Calu3 (cell line): ENCODE measurements at regions not wholly inside any gene's neighbourhood (a gene's known extent, or its start where the extent isn't known, plus 50 kb on each side); places are given as distances from the start of the nearest gene placed in this dataset.

Source experiments
- BruUV-seq: library from RNA; stranded (reverse); fragments of 400-500 nt; replicated peaks from 2 replicates; lab custom pipeline; 2021; lab: Mats Ljungman, UMichigan
- CTCF ChIA-PET: fragments of 300-600 bp; sonication (Branson Sonifier 250); formaldehyde crosslinking; loops from one replicate; lab custom pipeline; 2022; ENCODE audit warnings: antibody characterized with exemption; lab: Charles Lee
- DNase-seq: peaks from one replicate; pipeline ENCODE4 v3.0.0; 2022
- H3K27ac Mint-ChIP-seq: one replicate; pipeline ENCODE4 v1.8.0; 2022; ENCODE audit warnings: mixed read lengths; ENCODE audit not compliant: unreplicated experiment
- H3K27me3 Mint-ChIP-seq: one replicate; pipeline ENCODE4 v1.8.0; 2022; ENCODE audit warnings: mixed read lengths; ENCODE audit not compliant: unreplicated experiment
- H3K36me3 Mint-ChIP-seq: one replicate; pipeline ENCODE4 v1.8.0; 2022; ENCODE audit warnings: mild to moderate bottlenecking, moderate library complexity, mixed read lengths; ENCODE audit not compliant: insufficient read depth, unreplicated experiment
- H3K4me1 Mint-ChIP-seq: one replicate; pipeline ENCODE4 v1.8.0; 2022; ENCODE audit warnings: mild to moderate bottlenecking, low read depth, mixed read lengths; ENCODE audit not compliant: unreplicated experiment
- H3K4me3 Mint-ChIP-seq: one replicate; pipeline ENCODE4 v1.8.0; 2022; ENCODE audit warnings: mild to moderate bottlenecking, low read depth, moderate library complexity, mixed read lengths; ENCODE audit not compliant: unreplicated experiment
- H3K9me3 Mint-ChIP-seq: one replicate; pipeline ENCODE4 v1.8.0; 2022; ENCODE audit warnings: low read depth, mixed read lengths; ENCODE audit not compliant: unreplicated experiment
- CTCF ChIP-seq: fragments of 200-600 bp; IDR thresholded peaks from one replicate; pipeline ENCODE4 v1.8.0; 2022; ENCODE audit warnings: antibody characterized with exemption; ENCODE audit not compliant: unreplicated experiment
- intact Hi-C: fragments of 100-400 bp; cut with micrococcal nuclease; formaldehyde crosslinking; loops from one replicate; pipeline ENCODE4 v1.10.0; 2022; ENCODE audit not compliant: unreplicated experiment

GRCh38 chr16:66133643-66134338 lies 232.7 kb upstream of the CDH5 start:
- Mint-ChIP-seq H3K36me3 (no peaks in the 10 kb centered on the region), H3K27ac (no peak overlapping the region), H3K27me3 (peaks cover 91% of the 10 kb centered on the region), H3K4me3 (no peak overlapping the region), H3K4me1 (no peaks in the 10 kb centered on the region), H3K9me3 (no peaks in the 10 kb centered on the region)
- CTCF ChIA-PET = no interaction called here
- no peak for DNase-seq
- no TSS peak for BruUV-seq
- no peak for TF ChIP-seq CTCF
- intact Hi-C loops = no loop called here

- CTCF ChIA-PET = no interaction called here
- no TSS peak for BruUV-seq
- H3K27me3 Mint-ChIP-seq = peaks cover 94% of the 10 kb centered on the region
Measured at GRCh38 chr16:66131895-66132294, 234.6 kb upstream of the CDH5 start.

GRCh38 chr16:66131156-66131807 lies 235.2 kb upstream of the CDH5 start:
- Mint-ChIP-seq H3K4me3 (no peak overlapping the region), H3K9me3 (no peaks in the 10 kb centered on the region), H3K36me3 (no peaks in the 10 kb centered on the region), H3K27ac (no peak overlapping the region), H3K4me1 (no peaks in the 10 kb centered on the region), H3K27me3 (peaks cover 94% of the 10 kb centered on the region)
- no TSS peak for BruUV-seq
- DNase-seq = no peak
- no peak for TF ChIP-seq CTCF
- intact Hi-C loops = no loop called here
- CTCF ChIA-PET = interaction anchor here (0.8 kb wide), 1 partner anchor 16 kb away, joined by 3 read pairs; no protein-coding TSS in a partner anchor

More at GRCh38 chr16:66131895-66132294, 234.6 kb upstream of the CDH5 start:
- no peaks in the 10 kb centered on the region for H3K9me3 Mint-ChIP-seq
- H3K36me3 Mint-ChIP-seq = no peaks in the 10 kb centered on the region
- DNase-seq = no peak
- intact Hi-C loops = no loop called here
- H3K4me3 Mint-ChIP-seq = no peak overlapping the region
- H3K4me1 Mint-ChIP-seq = no peaks in the 10 kb centered on the region
- no peak for TF ChIP-seq CTCF
- no peak overlapping the region for H3K27ac Mint-ChIP-seq

GRCh38 chr16:66130296-66130905 lies 236.1 kb upstream of the CDH5 start:
- BruUV-seq = no TSS peak
- intact Hi-C loops = no loop called here
- Mint-ChIP-seq H3K36me3 (no peaks in the 10 kb centered on the region), H3K4me1 (no peaks in the 10 kb centered on the region), H3K4me3 (no peak overlapping the region), H3K9me3 (no peaks in the 10 kb centered on the region), H3K27me3 (peaks cover 93% of the 10 kb centered on the region), H3K27ac (no peak overlapping the region)
- TF ChIP-seq CTCF = no peak
- CTCF ChIA-PET = interaction anchor here (0.8 kb wide), 1 partner anchor 15 kb away, joined by 3 read pairs; no protein-coding TSS in a partner anchor
- no peak for DNase-seq
